BE2C (cell line): ENCODE measurements at regions not wholly inside any gene's neighbourhood (a gene's known extent, or its start where the extent isn't known, plus 50 kb on each side); places are given as distances from the start of the nearest gene placed in this dataset.

Experiments
- DNase-seq: peaks from one replicate; pipeline ENCODE4 v3.0.0-alpha.2; 2020
- H3K27me3 ChIP-seq: fragments of 250-450 bp; sonication (Bioruptor Pico); 2 replicates; pipeline ENCODE4 v1.5.1; 2020; ENCODE audit warnings: mild to moderate bottlenecking
- H3K36me3 ChIP-seq: fragments of 250-450 bp; sonication (Bioruptor Pico); 2 replicates; pipeline ENCODE4 v1.5.1; 2020; ENCODE audit warnings: mild to moderate bottlenecking
- H3K4me1 ChIP-seq: fragments of 250-450 bp; sonication (Bioruptor Pico); 2 replicates; pipeline ENCODE4 v1.5.1; 2020
- H3K4me3 ChIP-seq: 2 replicates; pipeline ENCODE4 v1.5.1; 2011; ENCODE audit warnings: low read depth, low read length
- H3K9me3 ChIP-seq: fragments of 250-450 bp; sonication (Bioruptor Pico); 2 replicates; pipeline ENCODE4 v1.5.1; 2020
- CTCF ChIP-seq: IDR thresholded peaks from 2 replicates; pipeline ENCODE4 v1.5.1; 2012; ENCODE audit warnings: mild to moderate bottlenecking, low read depth, low read length

- no peak overlapping the region for H3K4me3 ChIP-seq
- no peak for TF ChIP-seq CTCF
- no peaks in the 10 kb centered on the region for H3K27me3 ChIP-seq
- DNase-seq: no peak
- no peaks in the 10 kb centered on the region for H3K36me3 ChIP-seq
- H3K9me3 ChIP-seq: no peaks in the 10 kb centered on the region
- no peaks in the 10 kb centered on the region for H3K4me1 ChIP-seq
Measured at GRCh38 chr10:89153971-89154370, 53.1 kb downstream of the CH25H start.

GRCh38 chr10:89153116-89153515 lies 54.0 kb downstream of the CH25H start:
- no peaks in the 10 kb centered on the region for H3K9me3 ChIP-seq
- H3K4me3 ChIP-seq: no peak overlapping the region
- H3K36me3 ChIP-seq: no peaks in the 10 kb centered on the region
- DNase-seq: no peak
- no peaks in the 10 kb centered on the region for H3K4me1 ChIP-seq
- no peak for TF ChIP-seq CTCF
- H3K27me3 ChIP-seq: no peaks in the 10 kb centered on the region

- no peaks in the 10 kb centered on the region for H3K36me3 ChIP-seq
- no peaks in the 10 kb centered on the region for H3K27me3 ChIP-seq
- TF ChIP-seq CTCF: no peak
- no peak for DNase-seq
- no peaks in the 10 kb centered on the region for H3K4me1 ChIP-seq
- H3K9me3 ChIP-seq: no peaks in the 10 kb centered on the region
- H3K4me3 ChIP-seq: no peak overlapping the region
Measured at GRCh38 chr10:89151857-89152256, 55.3 kb downstream of the CH25H start.

GRCh38 chr10:89148061-89148460 lies 59.1 kb downstream of the CH25H start:
- Histone ChIP-seq H3K27me3 (no peaks in the 10 kb centered on the region), H3K36me3 (no peaks in the 10 kb centered on the region), H3K9me3 (no peaks in the 10 kb centered on the region), H3K4me3 (no peak overlapping the region), H3K4me1 (no peaks in the 10 kb centered on the region)
- no peak for DNase-seq
- TF ChIP-seq CTCF: no peak

DNA sequence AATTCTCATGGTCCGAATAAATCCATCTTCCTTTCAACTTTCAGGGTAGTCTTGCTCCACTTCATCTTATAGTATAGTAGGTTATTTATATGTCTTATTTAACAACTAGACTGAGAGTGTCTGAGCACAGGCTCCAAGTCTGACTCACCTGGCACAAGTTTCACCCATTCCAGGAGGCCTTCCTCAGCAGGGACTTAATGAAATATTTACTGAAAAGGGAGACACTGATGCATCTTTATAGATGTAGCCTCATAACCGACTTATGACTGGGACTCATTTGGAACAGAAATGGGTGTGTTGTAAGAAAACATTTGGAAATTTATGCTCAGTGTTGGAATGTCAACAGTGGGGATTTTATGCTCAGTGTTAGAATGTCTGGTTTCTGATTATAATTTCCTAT lies 59.9 kb downstream of the CH25H start:
- Histone ChIP-seq H3K9me3 (no peaks in the 10 kb centered on the region), H3K36me3 (no peaks in the 10 kb centered on the region), H3K27me3 (no peaks in the 10 kb centered on the region), H3K4me1 (no peaks in the 10 kb centered on the region), H3K4me3 (no peak overlapping the region)
- no peak for DNase-seq
- TF ChIP-seq CTCF: no peak

DNA sequence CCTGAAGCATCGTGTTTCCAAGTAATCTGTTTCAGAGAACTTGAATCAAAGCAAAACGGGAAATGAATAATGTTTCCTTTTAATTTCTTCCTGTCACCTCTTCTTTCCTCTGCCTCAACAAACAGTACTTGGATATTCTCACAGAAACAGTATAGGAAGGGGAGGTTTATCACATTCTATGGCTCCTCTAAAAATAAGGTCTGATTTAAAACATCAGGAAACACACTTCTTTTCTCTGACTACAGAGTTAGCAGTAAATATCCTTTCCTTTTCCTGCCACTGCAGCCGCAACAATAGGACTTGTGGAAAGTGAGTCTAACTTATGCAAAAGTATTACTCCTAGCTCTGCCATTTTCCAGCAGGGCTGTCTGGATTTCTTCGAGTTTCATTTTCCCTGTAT lies 62.3 kb downstream of the CH25H start:
- no peak for DNase-seq
- Histone ChIP-seq H3K4me1 (no peaks in the 10 kb centered on the region), H3K27me3 (no peaks in the 10 kb centered on the region), H3K4me3 (no peak overlapping the region), H3K9me3 (no peaks in the 10 kb centered on the region), H3K36me3 (no peaks in the 10 kb centered on the region)
- TF ChIP-seq CTCF: no peak
